ENCODE measurements at regions not wholly inside any gene's neighbourhood (a gene's known extent, or its start where the extent isn't known, plus 50 kb on each side); places are given as distances from the start of the nearest gene placed in this dataset.

DNA sequence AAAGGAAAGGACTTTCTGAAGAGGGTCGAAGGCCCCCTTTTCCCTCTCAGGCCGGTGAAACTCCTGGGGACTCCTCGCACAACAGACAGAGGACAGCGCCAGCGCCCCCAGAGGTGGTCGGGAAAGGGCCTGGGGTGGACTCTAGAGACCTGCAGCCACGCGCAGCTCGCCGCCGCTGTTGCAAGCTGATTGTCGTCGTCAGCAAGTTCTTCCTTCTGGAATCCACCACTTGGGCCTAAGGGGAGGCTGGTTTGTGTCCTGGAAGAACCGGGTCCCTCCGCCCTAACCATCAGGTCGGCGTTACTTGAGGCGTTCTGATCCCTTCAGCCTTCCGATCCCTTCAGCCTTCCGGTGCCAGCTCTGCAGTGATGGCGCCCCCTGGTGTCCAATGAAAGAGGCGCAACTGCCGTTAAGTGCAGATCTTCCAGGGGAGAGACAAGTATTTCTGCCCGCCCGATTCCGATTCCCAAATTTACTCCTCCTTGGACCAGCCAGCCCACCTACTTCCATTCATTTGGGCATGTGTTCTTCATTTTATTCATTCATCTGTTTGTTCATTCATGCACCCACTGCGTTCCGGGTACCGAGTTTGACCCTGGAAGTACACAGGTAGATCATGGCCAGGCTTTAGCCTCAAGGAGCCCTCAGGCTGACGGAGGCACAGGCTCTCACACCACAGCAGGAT is 77.2 kb upstream of the SLC6A11 start (continued):
- TF ChIP-seq RNF2 (conservative IDR thresholded peaks at IDR 0.05; ENCODE audit: low read depth): 0 out of 2 replicates have a peak, but pooled peaks have one; percentile 32
- no peak for TF ChIP-seq NBN (conservative IDR thresholded peaks at IDR 0.05)
- TF ChIP-seq, protein P1, sequence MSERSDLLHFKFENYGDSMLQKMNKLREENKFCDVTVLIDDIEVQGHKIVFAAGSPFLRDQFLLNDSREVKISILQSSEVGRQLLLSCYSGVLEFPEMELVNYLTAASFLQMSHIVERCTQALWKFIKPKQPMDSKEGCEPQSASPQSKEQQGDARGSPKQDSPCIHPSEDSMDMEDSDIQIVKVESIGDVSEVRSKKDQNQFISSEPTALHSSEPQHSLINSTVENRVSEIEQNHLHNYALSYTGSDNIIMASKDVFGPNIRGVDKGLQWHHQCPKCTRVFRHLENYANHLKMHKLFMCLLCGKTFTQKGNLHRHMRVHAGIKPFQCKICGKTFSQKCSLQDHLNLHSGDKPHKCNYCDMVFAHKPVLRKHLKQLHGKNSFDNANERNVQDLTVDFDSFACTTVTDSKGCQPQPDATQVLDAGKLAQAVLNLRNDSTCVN (CRISPR knock-in tag; IDR thresholded peaks at IDR 0.05; ENCODE audit: borderline replicate concordance): 0 out of 2 replicates have a peak, but pooled peaks have one; percentile 29
- no peak for TF ChIP-seq HNRNPLL (IDR thresholded peaks at IDR 0.05; ENCODE audit: low read depth, low read length, poor library complexity, severe bottlenecking)
- 0 out of 4 replicates have a peak, but pooled peaks of 1 of the 2 experiments have one; percentile 30 for TF ChIP-seq KLF16 (CRISPR knock-in tag; IDR thresholded peaks at IDR 0.05)
- no peak for TF ChIP-seq NRL (CRISPR knock-in tag; IDR thresholded peaks at IDR 0.05; ENCODE audit: borderline replicate concordance)
- TF ChIP-seq ZKSCAN8 (CRISPR knock-in tag; IDR thresholded peaks at IDR 0.05; ENCODE audit: borderline replicate concordance): no peak
- no peak for TF ChIP-seq GMEB2 (CRISPR knock-in tag; IDR thresholded peaks at IDR 0.05; ENCODE audit: low read depth)

DNA sequence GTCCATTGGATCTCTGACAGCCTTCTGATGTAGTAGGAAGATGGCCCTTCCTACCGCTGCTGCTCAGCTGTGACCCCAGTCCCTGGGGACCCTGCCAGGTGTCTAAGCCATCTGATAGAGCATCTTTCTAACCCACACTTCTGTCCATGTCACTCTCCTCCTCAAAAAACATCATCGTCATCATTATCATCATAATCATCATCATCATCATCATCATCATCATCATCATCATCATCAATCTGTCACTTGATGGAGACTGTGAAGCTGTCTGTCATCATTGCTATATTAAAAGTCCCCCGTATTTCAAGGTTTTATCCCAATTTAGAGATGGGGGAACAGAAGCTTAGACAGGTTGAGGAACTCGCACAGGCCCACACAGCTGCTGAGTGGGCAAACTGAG is 75.1 kb upstream of the SLC6A11 start:
- no peak for FAIRE-seq
- CTCF ChIA-PET (ENCODE audit: low intra/inter-chr PET ratio, low total read pairs): no interaction called here
- Histone ChIP-seq H3K27me3 (ENCODE audit: control insufficient read depth in 1 of 2, insufficient read depth in 2 of 2, low read length in 2 of 2) (peaks cover 0 to 11% of the 10 kb centered on the region in 2 experiments; a peak in 3 of 5 replicates), H3K4me2 (ENCODE audit: low read depth, low read length) (no peak overlapping the region), H3K9ac (ENCODE audit: insufficient read depth, low read depth, low read length) (no peak overlapping the region), H3K4me1 (ENCODE audit: insufficient read depth, low read length) (no peaks in the 10 kb centered on the region), H3K79me2 (ENCODE audit: insufficient read depth, low read length) (no peaks in the 10 kb centered on the region), H2AFZ (ENCODE audit: low read length) (no peak overlapping the region), H3K27ac (ENCODE audit: extremely low read length, insufficient read depth, low read length) (no peak overlapping the region), H3K4me3 (replicated peaks in 1 of 3; ENCODE audit: insufficient read depth in 1 of 3, low read depth in 2 of 3, low read length in 3 of 3) (no peak overlapping the region), H3K36me3 (replicated peaks in 1 of 2; ENCODE audit: control insufficient read depth in 1 of 2, insufficient read depth in 2 of 2, low read length in 2 of 2) (no peaks in the 10 kb centered on the region), H3K9me3 (ENCODE audit: low read length) (no peaks in the 10 kb centered on the region), H4K20me1 (ENCODE audit: insufficient read depth, low read length) (no peaks in the 10 kb centered on the region; the same call in 1 of the 2 replicates)
- WGBS (ENCODE audit: low lambda C conversion rate): 16% methylated on average over 4 of the region's 4 CpGs
- no peak for TF ChIP-seq RCOR2 (CRISPR knock-in tag; IDR thresholded peaks at IDR 0.05)
- TF ChIP-seq CREB1 (IDR thresholded peaks at IDR 0.05): peak; percentile 95
- no peak for TF ChIP-seq CREB1 (CRISPR knock-in tag; IDR thresholded peaks at IDR 0.05)
- TF ChIP-seq ZNF562 (CRISPR knock-in tag; IDR thresholded peaks at IDR 0.05; ENCODE audit: borderline replicate concordance): no peak
- 0 out of 2 replicates have a peak, but pooled peaks have one; percentile 2 for TF ChIP-seq MAFF (IDR thresholded peaks at IDR 0.05; ENCODE audit: low read depth, low read length)
- intact Hi-C loops (cut with micrococcal nuclease; ENCODE audit: unreplicated experiment) (no loop called here), in situ Hi-C loops (cut with HindIII; ENCODE audit: extremely low pct_ligation_motif_present, low pct_unique_long_range_greater_than_20kb) (no loop called here)
- BruUV-seq (replicated peaks): no TSS peak
- ATAC-seq: no peak
- POLR2A ChIA-PET: no interaction called here
- DNase-seq (ENCODE audit: low spot score): no peak

All from HepG2 (cell line).